IMR-90 (cell line): ENCODE measurements at regions not wholly inside any gene's neighbourhood (a gene's known extent, or its start where the extent isn't known, plus 50 kb on each side); places are given as distances from the start of the nearest gene placed in this dataset.

Experiments
- ATAC-seq: fragments of 200-7000 bp; cut with Tn5 transposase; 2 replicates; pipeline ENCODE4 v1.9.1; 2020; ENCODE audit warnings: low read depth, mild to moderate bottlenecking, moderate library complexity
- BruUV-seq: library from RNA; stranded (reverse); fragments of 400-500 nt; replicated peaks from 2 replicates; lab custom pipeline; 2021; lab: Mats Ljungman, UMichigan
- CTCF ChIA-PET: fragments of 300-600 bp; formaldehyde crosslinking; extraction: SDS; loops from one replicate; lab custom pipeline; 2021; ENCODE audit warnings: antibody characterized with exemption; lab: Yijun Ruan, JAX
- POLR2A ChIA-PET: fragments of 300-600 bp; sonication (Branson Sonifier 250); formaldehyde crosslinking; loops from one replicate; lab custom pipeline; 2022; ENCODE audit warnings: antibody characterized with exemption; ENCODE audit not compliant: unreplicated experiment; lab: Charles Lee
- DNase-seq: peaks from one replicate; pipeline ENCODE4 v3.0.0; 2013
- H2AFZ ChIP-seq: replicated peaks from 2 replicates; pipeline ENCODE3; 2013; ENCODE audit warnings: low read length, mild to moderate bottlenecking; ENCODE audit not compliant: poor library complexity
- H2AK5ac ChIP-seq: 2 replicates; pipeline ENCODE4 v1.6.1; 2013; ENCODE audit warnings: low read depth, low read length, inconsistent platforms
- H2AK9ac ChIP-seq: replicated peaks from 2 replicates; pipeline ENCODE3; 2013; ENCODE audit warnings: mild to moderate bottlenecking, low read depth, low read length, moderate library complexity; ENCODE audit not compliant: poor library complexity
- H2BK120ac ChIP-seq: 2 replicates; pipeline ENCODE4 v1.6.1; 2013; ENCODE audit warnings: low read depth, low read length, inconsistent platforms
- H2BK15ac ChIP-seq: 3 replicates; pipeline ENCODE4 v1.6.1; 2013; ENCODE audit warnings: low read depth, low read length, inconsistent platforms
- H2BK20ac ChIP-seq: 2 replicates; pipeline ENCODE4 v1.6.1; 2013; ENCODE audit warnings: low read depth, mild to moderate bottlenecking, inconsistent platforms, low read length, moderate library complexity
- H2BK5ac ChIP-seq: 2 replicates; pipeline ENCODE4 v1.6.1; 2013; ENCODE audit warnings: mild to moderate bottlenecking, low read depth, low read length, inconsistent platforms; ENCODE audit not compliant: poor library complexity, severe bottlenecking
- H3K14ac ChIP-seq: replicated peaks from 2 replicates; pipeline ENCODE4 v1.6.1; 2013; ENCODE audit warnings: low read depth, low read length, inconsistent platforms
- H3K18ac ChIP-seq: 2 replicates; pipeline ENCODE4 v1.6.1; 2013; ENCODE audit warnings: low read depth, low read length, control low read depth
- H3K23ac ChIP-seq: 2 replicates; pipeline ENCODE4 v1.6.1; 2013; ENCODE audit warnings: low read depth, low read length, inconsistent platforms
- H3K27ac ChIP-seq: 2 replicates; pipeline ENCODE4 v1.5.1; 2013; ENCODE audit warnings: mild to moderate bottlenecking, control low read depth, low read length; ENCODE audit not compliant: insufficient read depth
- H3K27me3 ChIP-seq: 2 replicates; pipeline ENCODE4 v1.6.1; 2013; ENCODE audit warnings: low read length; ENCODE audit not compliant: control insufficient read depth, insufficient read depth
- H3K36me3 ChIP-seq: 2 replicates; pipeline ENCODE4 v1.6.1; 2013; ENCODE audit warnings: low read length, mixed read lengths; ENCODE audit not compliant: control insufficient read depth, insufficient read depth
- H3K4ac ChIP-seq: 2 replicates; pipeline ENCODE4 v1.6.1; 2013; ENCODE audit warnings: low read depth, low read length, inconsistent platforms
- H3K4me1 ChIP-seq: 2 replicates; pipeline ENCODE4 v1.6.1; 2013; ENCODE audit warnings: low read length, mixed read lengths; ENCODE audit not compliant: control insufficient read depth, insufficient read depth
- H3K4me2 ChIP-seq: 2 replicates; pipeline ENCODE4 v1.6.1; 2013; ENCODE audit warnings: low read depth, mild to moderate bottlenecking, control low read depth, low read length, moderate library complexity
- H3K4me3 ChIP-seq: 2 replicates; pipeline ENCODE4 v1.5.1; 2013; ENCODE audit warnings: low read depth, mild to moderate bottlenecking, control low read depth, low read length, moderate library complexity; ENCODE audit not compliant: insufficient read depth
- H3K56ac ChIP-seq: 2 replicates; pipeline ENCODE4 v1.6.1; 2013; ENCODE audit warnings: low read length, inconsistent platforms; ENCODE audit not compliant: insufficient read depth; ENCODE audit errors: extremely low read depth
- H3K79me1 ChIP-seq, 2 experiments: 2 replicates each; pipeline ENCODE4 v1.6.1; 2013; ENCODE audit warnings: low read length in 2 of 2, inconsistent platforms in 1 of 2, low read depth in 1 of 2
- H3K9ac ChIP-seq: 2 replicates; pipeline ENCODE4 v1.6.1; 2013; ENCODE audit warnings: low read depth, low read length, control low read depth
- H3K9me1 ChIP-seq: 2 replicates; pipeline ENCODE4 v1.6.1; 2013; ENCODE audit warnings: low read length, inconsistent platforms; ENCODE audit not compliant: insufficient read depth
- H3K9me3 ChIP-seq: 2 replicates; pipeline ENCODE4 v1.6.1; 2013; ENCODE audit warnings: low read length; ENCODE audit not compliant: control insufficient read depth, insufficient read depth
- H4K20me1 ChIP-seq: 2 replicates; pipeline ENCODE4 v1.6.1; 2013; ENCODE audit warnings: low read length, inconsistent platforms; ENCODE audit not compliant: insufficient read depth
- H4K5ac ChIP-seq: 2 replicates; pipeline ENCODE4 v1.6.1; 2013; ENCODE audit warnings: mild to moderate bottlenecking, low read depth, low read length, control low read depth
- H4K8ac ChIP-seq, 2 experiments: 2 replicates each; pipeline ENCODE4 v1.6.1; 2013; ENCODE audit warnings: low read depth in 2 of 2, low read length in 2 of 2, control low read depth in 1 of 2, inconsistent platforms in 1 of 2
- H4K91ac ChIP-seq: 2 replicates; pipeline ENCODE4 v1.6.1; 2013; ENCODE audit warnings: low read depth, low read length, inconsistent platforms; ENCODE audit not compliant: insufficient read depth
- ELK1 ChIP-seq: fragments of 150-350 bp; IDR thresholded peaks from 2 replicates; pipeline ENCODE4 v1.6.1; 2016; ENCODE audit warnings: low read depth, mild to moderate bottlenecking, low read length, moderate library complexity, borderline replicate concordance
- WGBS, 2 experiments: methylation state at CpG; one replicate each; pipeline versions ENCODE4 v1.1.5 to v1.1.7; 2013; ENCODE audit warnings: missing lambda C conversion rate in 2 of 2; ENCODE audit not compliant: insufficient read length in 1 of 2; ENCODE audit errors: extremely low coverage in 2 of 2; 5-methylcytosine and 5-hydroxymethylcytosine counted together
- dilution Hi-C: fragments of 300-500 bp; cut with HindIII; formaldehyde crosslinking; loops from one replicate; pipeline ENCODE4 v1.14.3; 2018; ENCODE audit warnings: low sequenced_read_pairs; ENCODE audit not compliant: unreplicated experiment
- in situ Hi-C: fragments of 300-500 bp; cut with MboI; formaldehyde crosslinking; loops from 3 replicates; pipeline ENCODE4 v1.14.3; 2019; ENCODE audit warnings: low sequenced_read_pairs, inconsistent platforms, mixed read lengths
- intact Hi-C: fragments of 100-400 bp; cut with micrococcal nuclease; formaldehyde crosslinking; loops from 2 replicates; pipeline ENCODE4 v1.10.0; 2022

GRCh38 chr2:239826786-239827522 lies 198.2 kb downstream of the NDUFA10 start:
- no peaks in the 10 kb centered on the region for H3K9me1 ChIP-seq
- H3K9me3 ChIP-seq, result peaks cover 42% of the 10 kb centered on the region
- in situ Hi-C loops (no loop called here), intact Hi-C loops (no loop called here), dilution Hi-C loops (no loop called here)
- no peak overlapping the region for H4K8ac ChIP-seq
- H2BK120ac ChIP-seq, result no peak overlapping the region
- CTCF ChIA-PET, result no interaction called here
- no peak overlapping the region for H2AFZ ChIP-seq
- H3K4me2 ChIP-seq, result no peak overlapping the region
- no peak overlapping the region for H3K18ac ChIP-seq
- 73% methylated on average over 3 of the region's 21 CpGs; no CpG with 5 or more reads in 1 of the 2 experiments for WGBS, 2 experiments
- no peak overlapping the region for H3K27ac ChIP-seq
- no peak overlapping the region for H3K14ac ChIP-seq
- H2AK5ac ChIP-seq, result no peak overlapping the region
- POLR2A ChIA-PET, result no interaction called here
- DNase-seq (no peak), ATAC-seq (no peak)
- H3K4ac ChIP-seq, result no peak overlapping the region
- H3K4me1 ChIP-seq, result no peaks in the 10 kb centered on the region
- no peak overlapping the region for H4K91ac ChIP-seq
- TF ChIP-seq ELK1, result no peak
- no peak overlapping the region for H4K5ac ChIP-seq
- no peak overlapping the region for H3K23ac ChIP-seq
- H2BK5ac ChIP-seq, result no peak overlapping the region
- H2AK9ac ChIP-seq, result no peak overlapping the region
- no peaks in the 10 kb centered on the region for H3K79me1 ChIP-seq
- no peaks in the 10 kb centered on the region for H3K36me3 ChIP-seq
- no peak overlapping the region for H3K9ac ChIP-seq
- no peak overlapping the region for H3K56ac ChIP-seq
- no peaks in the 10 kb centered on the region for H4K20me1 ChIP-seq
- H3K27me3 ChIP-seq, result no peaks in the 10 kb centered on the region
- no peak overlapping the region for H2BK15ac ChIP-seq
- H3K4me3 ChIP-seq, result no peak overlapping the region
- BruUV-seq, result no TSS peak
- H2BK20ac ChIP-seq, result no peak overlapping the region
